KBM-7 (cell line): ENCODE measurements at regions not wholly inside any gene's neighbourhood (a gene's known extent, or its start where the extent isn't known, plus 50 kb on each side); places are given as distances from the start of the nearest gene placed in this dataset.
"Not testable (repeated sequence)": the region's sequence is repeated elsewhere in the genome, so short reads cannot be mapped to it uniquely, and the experiment has no call there.

ENCODE experiments used
- DNase-seq: peaks from one replicate; pipeline ENCODE4 v3.0.0-alpha.2; 2015
- in situ Hi-C: fragments of 300-500 bp; cut with MboI; formaldehyde crosslinking; loops from 2 replicates; pipeline ENCODE4 v1.14.3; 2020; ENCODE audit warnings: low sequenced_read_pairs, low pct_unique_long_range_greater_than_20kb, mixed read lengths

GRCh38 chr7:8314566-8314965 is 52.6 kb upstream of the ICA1 start:
- DNase-seq = no peak
- in situ Hi-C loops = no loop called here

- DNase-seq = no peak
- in situ Hi-C loops = no loop called here
Measured at GRCh38 chr7:8319115-8319514, 57.1 kb upstream of the ICA1 start.

- in situ Hi-C loops = no loop called here
- DNase-seq = no peak
Measured at GRCh38 chr7:8320174-8320573, 58.2 kb upstream of the ICA1 start.

- no peak for DNase-seq
- in situ Hi-C loops = no loop called here
Measured at GRCh38 chr7:8321312-8321711, 59.3 kb upstream of the ICA1 start.

GRCh38 chr7:8322667-8323066 is 60.7 kb upstream of the ICA1 start:
- in situ Hi-C loops = no loop called here
- no peak for DNase-seq

- in situ Hi-C loops = no loop called here
Measured at GRCh38 chr7:8325067-8325466, 63.1 kb upstream of the ICA1 start.

GRCh38 chr7:8327199-8327598 is 65.2 kb upstream of the ICA1 start:
- in situ Hi-C loops = no loop called here
- DNase-seq = no peak

More at GRCh38 chr7:8325067-8325466, 63.1 kb upstream of the ICA1 start:
- DNase-seq = no peak

- in situ Hi-C loops = no loop called here
- DNase-seq = no peak
Measured at GRCh38 chr7:8338206-8338605, 76.2 kb upstream of the ICA1 start.

- DNase-seq = no peak
- in situ Hi-C loops = no loop called here
Measured at GRCh38 chr7:8343556-8343955, 81.6 kb upstream of the ICA1 start.

GRCh38 chr7:8347395-8347794 is 85.4 kb upstream of the ICA1 start:
- DNase-seq, in situ Hi-C loops: not testable (repeated sequence)

- DNase-seq, in situ Hi-C loops: not testable (repeated sequence)
Measured at GRCh38 chr7:8351654-8352053, 81.8 kb upstream of the NXPH1 start.

- in situ Hi-C loops = no loop called here
- DNase-seq = no peak
Measured at GRCh38 chr7:8353991-8354390, 79.4 kb upstream of the NXPH1 start.

- in situ Hi-C loops = no loop called here
Measured at GRCh38 chr7:8354503-8354902, 78.9 kb upstream of the NXPH1 start.

GRCh38 chr7:8356071-8356470 is 77.3 kb upstream of the NXPH1 start:
- in situ Hi-C loops = no loop called here
- no peak for DNase-seq

More at GRCh38 chr7:8354503-8354902, 78.9 kb upstream of the NXPH1 start:
- DNase-seq = no peak

GRCh38 chr7:8357536-8357935 is 75.9 kb upstream of the NXPH1 start:
- DNase-seq = no peak

GRCh38 chr7:8360564-8361153 is 72.8 kb upstream of the NXPH1 start:
- DNase-seq = no peak
- in situ Hi-C loops = no loop called here

More at GRCh38 chr7:8357536-8357935, 75.9 kb upstream of the NXPH1 start:
- in situ Hi-C loops = no loop called here

- peak; percentile 12 for DNase-seq
- in situ Hi-C loops = no loop called here
Measured at GRCh38 chr7:8362723-8363369, 70.6 kb upstream of the NXPH1 start.

- no peak for DNase-seq
- in situ Hi-C loops = no loop called here
Measured at GRCh38 chr7:8363407-8364015, 69.9 kb upstream of the NXPH1 start.

- DNase-seq = peak; percentile 18
- in situ Hi-C loops = no loop called here
Measured at GRCh38 chr7:8365499-8366110, 67.8 kb upstream of the NXPH1 start.

- in situ Hi-C loops, DNase-seq: not testable (repeated sequence)
Measured at GRCh38 chr7:8368007-8368406, 65.4 kb upstream of the NXPH1 start.
